ENCODE measurements at regions not wholly inside any gene's neighbourhood (a gene's known extent, or its start where the extent isn't known, plus 50 kb on each side); places are given as distances from the start of the nearest gene placed in this dataset.
"Not testable (repeated sequence)": the region's sequence is repeated elsewhere in the genome, so short reads cannot be mapped to it uniquely, and the experiment has no call there.

GRCh38 chr6:78365473-78365872 is 501.9 kb upstream of the IRAK1BP1 start:
- Mint-ChIP-seq H3K4me3 (no peak overlapping the region), H3K27ac (no peak overlapping the region), H3K9me3 (no peaks in the 10 kb centered on the region), H3K27me3 (ENCODE audit: insufficient read depth) (no peaks in the 10 kb centered on the region), H3K36me3 (ENCODE audit: low read depth) (no peaks in the 10 kb centered on the region), H3K4me1 (ENCODE audit: low read depth) (no peaks in the 10 kb centered on the region)
- no peak for DNase-seq (ENCODE audit: low spot score)
- intact Hi-C loops (cut with micrococcal nuclease), result no loop called here

DNA sequence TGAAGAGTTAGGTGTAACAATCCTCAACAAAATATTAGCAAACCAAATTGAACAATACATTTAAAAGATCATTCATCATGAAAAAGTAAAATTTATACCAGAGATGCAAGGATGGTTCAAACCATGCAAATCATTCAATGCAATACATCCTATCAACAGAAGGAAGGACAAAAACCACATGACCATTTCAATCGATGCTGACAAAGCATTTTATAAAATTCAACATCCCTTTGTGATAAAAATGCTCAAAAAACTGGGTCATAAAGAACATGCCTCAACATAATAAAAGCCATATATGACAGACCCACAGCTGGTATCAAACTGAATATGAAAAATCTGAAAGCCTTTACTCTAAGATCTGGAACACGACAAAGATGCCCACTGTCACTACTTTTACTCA is 490.3 kb upstream of the IRAK1BP1 start:
- Mint-ChIP-seq H3K27me3 (ENCODE audit: insufficient read depth) (no peaks in the 10 kb centered on the region), H3K27ac (no peak overlapping the region), H3K36me3 (ENCODE audit: low read depth) (no peaks in the 10 kb centered on the region), H3K4me3 (no peak overlapping the region), H3K4me1 (ENCODE audit: low read depth) (no peaks in the 10 kb centered on the region), H3K9me3 (peaks cover 20% of the 10 kb centered on the region)
- intact Hi-C loops (cut with micrococcal nuclease), result no loop called here
- DNase-seq (ENCODE audit: low spot score), result no peak

GRCh38 chr6:78379982-78380381 is 487.4 kb upstream of the IRAK1BP1 start:
- no peak overlapping the region for H3K4me3 Mint-ChIP-seq
- DNase-seq (ENCODE audit: low spot score), result no peak
- H3K27me3 Mint-ChIP-seq (ENCODE audit: insufficient read depth), result no peaks in the 10 kb centered on the region
- peaks cover 11% of the 10 kb centered on the region for H3K9me3 Mint-ChIP-seq
- intact Hi-C loops (cut with micrococcal nuclease), result no loop called here
- no peaks in the 10 kb centered on the region for H3K36me3 Mint-ChIP-seq (ENCODE audit: low read depth)
- no peaks in the 10 kb centered on the region for H3K4me1 Mint-ChIP-seq (ENCODE audit: low read depth)
- no peak overlapping the region for H3K27ac Mint-ChIP-seq

DNA sequence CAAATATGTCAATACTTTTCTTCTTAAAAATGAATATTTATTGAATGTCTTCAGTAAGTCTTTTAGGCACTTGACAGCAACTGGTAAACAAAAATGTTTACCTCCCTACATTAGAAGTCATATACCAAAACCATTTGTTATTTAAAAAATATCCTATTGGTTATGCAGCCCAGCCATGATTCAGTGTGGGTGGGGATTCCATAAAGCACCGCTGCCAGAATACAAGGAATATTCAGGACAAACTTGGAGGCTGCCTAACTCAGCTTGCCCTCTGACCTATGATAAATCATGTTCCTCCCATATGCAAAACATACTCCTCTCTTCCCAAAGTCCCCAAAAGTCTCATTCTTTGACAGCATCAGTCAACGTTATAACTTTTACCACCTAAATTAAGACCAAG is 486.8 kb upstream of the IRAK1BP1 start:
- DNase-seq (ENCODE audit: low spot score), result no peak
- H3K27me3 Mint-ChIP-seq (ENCODE audit: insufficient read depth), result no peaks in the 10 kb centered on the region
- intact Hi-C loops (cut with micrococcal nuclease), result no loop called here
- H3K4me1 Mint-ChIP-seq (ENCODE audit: low read depth), result no peaks in the 10 kb centered on the region
- H3K27ac Mint-ChIP-seq, result no peak overlapping the region
- H3K4me3 Mint-ChIP-seq, result no peak overlapping the region
- peaks cover 14% of the 10 kb centered on the region for H3K9me3 Mint-ChIP-seq
- H3K36me3 Mint-ChIP-seq (ENCODE audit: low read depth), result no peaks in the 10 kb centered on the region

- Mint-ChIP-seq H3K27me3 (ENCODE audit: insufficient read depth) (no peaks in the 10 kb centered on the region), H3K9me3 (peaks cover 15% of the 10 kb centered on the region)
These were observed 483.4 kb upstream of the IRAK1BP1 start for GRCh38 chr6:78383968-78384367.

GRCh38 chr6:78386854-78387253 is 480.5 kb upstream of the IRAK1BP1 start:
- H3K27ac Mint-ChIP-seq; H3K27me3 Mint-ChIP-seq (ENCODE audit: insufficient read depth); intact Hi-C loops (cut with micrococcal nuclease); H3K4me3 Mint-ChIP-seq; H3K4me1 Mint-ChIP-seq (ENCODE audit: low read depth); H3K36me3 Mint-ChIP-seq (ENCODE audit: low read depth); DNase-seq (ENCODE audit: low spot score): not testable (repeated sequence)
- H3K9me3 Mint-ChIP-seq, result peaks cover 25% of the 10 kb centered on the region

More at GRCh38 chr6:78383968-78384367, 483.4 kb upstream of the IRAK1BP1 start:
- Mint-ChIP-seq H3K36me3 (ENCODE audit: low read depth) (no peaks in the 10 kb centered on the region), H3K4me1 (ENCODE audit: low read depth) (no peaks in the 10 kb centered on the region), H3K27ac (no peak overlapping the region), H3K4me3 (no peak overlapping the region)
- DNase-seq (ENCODE audit: low spot score), result no peak
- intact Hi-C loops (cut with micrococcal nuclease), result no loop called here

DNA sequence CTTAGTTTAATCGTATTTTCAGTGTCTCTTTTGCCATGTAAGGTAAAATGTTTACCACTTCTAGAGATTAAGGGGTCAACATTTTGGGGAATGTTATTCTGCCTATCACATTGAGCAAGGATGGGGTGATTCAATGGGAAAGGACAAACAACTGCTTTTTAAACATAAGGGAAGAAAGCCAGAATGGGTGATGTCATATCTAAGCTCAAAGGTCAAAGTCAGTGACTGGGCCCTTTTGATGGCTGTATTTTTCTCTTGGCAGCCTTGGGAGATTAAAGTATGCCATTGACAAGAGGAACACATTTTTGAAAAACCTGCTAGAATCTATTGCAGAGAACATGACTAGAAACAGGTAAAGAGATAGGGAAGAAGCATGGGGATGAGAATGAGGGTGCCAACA is 477.3 kb upstream of the IRAK1BP1 start:
- Mint-ChIP-seq H3K36me3 (ENCODE audit: low read depth) (no peaks in the 10 kb centered on the region), H3K4me1 (ENCODE audit: low read depth) (no peaks in the 10 kb centered on the region), H3K27ac (no peak overlapping the region), H3K4me3 (no peak overlapping the region), H3K9me3 (peaks cover 21% of the 10 kb centered on the region), H3K27me3 (ENCODE audit: insufficient read depth) (no peaks in the 10 kb centered on the region)
- no peak for DNase-seq (ENCODE audit: low spot score)
- intact Hi-C loops (cut with micrococcal nuclease), result no loop called here

GRCh38 chr6:78397499-78397898 is 469.9 kb upstream of the IRAK1BP1 start:
- no peaks in the 10 kb centered on the region for H3K27me3 Mint-ChIP-seq (ENCODE audit: insufficient read depth)
- H3K36me3 Mint-ChIP-seq (ENCODE audit: low read depth), result no peaks in the 10 kb centered on the region
- peaks cover 4% of the 10 kb centered on the region for H3K9me3 Mint-ChIP-seq
- H3K27ac Mint-ChIP-seq, result no peak overlapping the region
- H3K4me1 Mint-ChIP-seq (ENCODE audit: low read depth), result no peaks in the 10 kb centered on the region
- intact Hi-C loops (cut with micrococcal nuclease), result no loop called here
- no peak overlapping the region for H3K4me3 Mint-ChIP-seq
- no peak for DNase-seq (ENCODE audit: low spot score)

DNA sequence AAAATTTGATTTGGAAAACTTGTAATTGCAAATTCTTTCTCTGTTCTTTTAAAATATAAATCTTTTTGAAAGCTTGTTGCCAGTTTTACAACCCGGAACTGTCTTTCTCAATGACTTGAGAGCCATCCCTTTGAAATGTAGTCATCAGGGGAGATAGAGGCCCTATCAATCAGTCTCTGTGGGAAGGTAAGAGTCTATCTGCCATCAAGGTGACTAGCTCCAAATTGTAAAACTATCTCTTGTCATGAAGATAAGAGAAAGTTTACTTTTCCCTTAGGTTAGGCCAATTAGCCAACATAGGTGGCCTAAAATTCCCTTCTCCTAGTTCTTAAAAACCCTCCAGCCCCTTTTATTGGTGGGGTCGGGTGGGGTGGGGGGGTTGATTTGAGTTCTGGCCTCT is 469.1 kb upstream of the IRAK1BP1 start:
- H3K27me3 Mint-ChIP-seq (ENCODE audit: insufficient read depth), result no peaks in the 10 kb centered on the region
- no peaks in the 10 kb centered on the region for H3K4me1 Mint-ChIP-seq (ENCODE audit: low read depth)
- H3K4me3 Mint-ChIP-seq, result no peak overlapping the region
- peaks cover 4% of the 10 kb centered on the region for H3K9me3 Mint-ChIP-seq
- no peak for DNase-seq (ENCODE audit: low spot score)
- H3K36me3 Mint-ChIP-seq (ENCODE audit: low read depth), result no peaks in the 10 kb centered on the region
- intact Hi-C loops (cut with micrococcal nuclease), result no loop called here
- H3K27ac Mint-ChIP-seq, result no peak overlapping the region

- intact Hi-C loops (cut with micrococcal nuclease), result no loop called here
- no peaks in the 10 kb centered on the region for H3K36me3 Mint-ChIP-seq (ENCODE audit: low read depth)
- no peak for DNase-seq (ENCODE audit: low spot score)
- H3K27me3 Mint-ChIP-seq (ENCODE audit: insufficient read depth), result no peaks in the 10 kb centered on the region
- peaks cover 14% of the 10 kb centered on the region for H3K9me3 Mint-ChIP-seq
- H3K4me1 Mint-ChIP-seq (ENCODE audit: low read depth), result no peaks in the 10 kb centered on the region
- no peak overlapping the region for H3K27ac Mint-ChIP-seq
- no peak overlapping the region for H3K4me3 Mint-ChIP-seq
These were observed 467.3 kb upstream of the IRAK1BP1 start for GRCh38 chr6:78400076-78400475.

GRCh38 chr6:78427386-78427785 is 440.0 kb upstream of the IRAK1BP1 start:
- no peak overlapping the region for H3K27ac Mint-ChIP-seq
- no peaks in the 10 kb centered on the region for H3K36me3 Mint-ChIP-seq (ENCODE audit: low read depth)
- no peak overlapping the region for H3K4me3 Mint-ChIP-seq
- no peak for DNase-seq (ENCODE audit: low spot score)
- peaks cover 6% of the 10 kb centered on the region for H3K9me3 Mint-ChIP-seq
- H3K27me3 Mint-ChIP-seq (ENCODE audit: insufficient read depth), result no peaks in the 10 kb centered on the region
- H3K4me1 Mint-ChIP-seq (ENCODE audit: low read depth), result no peaks in the 10 kb centered on the region
- intact Hi-C loops (cut with micrococcal nuclease), result no loop called here

GRCh38 chr6:78430521-78430920 is 436.8 kb upstream of the IRAK1BP1 start:
- no peaks in the 10 kb centered on the region for H3K36me3 Mint-ChIP-seq (ENCODE audit: low read depth)
- no peaks in the 10 kb centered on the region for H3K4me1 Mint-ChIP-seq (ENCODE audit: low read depth)
- H3K27ac Mint-ChIP-seq, result no peak overlapping the region
- no peaks in the 10 kb centered on the region for H3K27me3 Mint-ChIP-seq (ENCODE audit: insufficient read depth)
- H3K9me3 Mint-ChIP-seq, result no peaks in the 10 kb centered on the region
- intact Hi-C loops (cut with micrococcal nuclease), result no loop called here
- DNase-seq (ENCODE audit: low spot score), result no peak
- H3K4me3 Mint-ChIP-seq, result no peak overlapping the region

GRCh38 chr6:78435671-78436070 is 431.7 kb upstream of the IRAK1BP1 start:
- Mint-ChIP-seq H3K27me3 (ENCODE audit: insufficient read depth) (no peaks in the 10 kb centered on the region), H3K4me1 (ENCODE audit: low read depth) (no peaks in the 10 kb centered on the region), H3K36me3 (ENCODE audit: low read depth) (no peaks in the 10 kb centered on the region), H3K27ac (no peak overlapping the region), H3K9me3 (no peaks in the 10 kb centered on the region), H3K4me3 (no peak overlapping the region)
- intact Hi-C loops (cut with micrococcal nuclease), result no loop called here
- DNase-seq (ENCODE audit: low spot score), result no peak

DNA sequence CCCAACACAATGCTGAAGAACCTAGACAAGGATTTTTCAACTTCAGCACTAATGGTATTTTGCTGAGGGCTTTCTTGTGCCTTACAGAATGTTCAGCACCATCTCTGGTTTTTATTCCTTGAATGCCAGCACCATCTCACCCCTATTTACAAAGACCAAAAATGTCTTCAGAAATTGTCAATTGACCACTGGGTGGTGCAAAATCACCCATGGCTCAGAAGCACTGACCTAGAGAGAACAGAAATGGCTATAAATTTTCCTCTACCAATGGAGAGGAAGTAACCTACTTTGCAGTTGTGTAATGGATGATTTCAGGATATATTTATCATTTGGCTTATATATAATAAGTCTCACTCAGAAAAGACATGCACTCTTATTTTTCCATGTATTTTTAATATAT is 431.0 kb upstream of the IRAK1BP1 start:
- Mint-ChIP-seq H3K4me1 (ENCODE audit: low read depth) (no peaks in the 10 kb centered on the region), H3K4me3 (no peak overlapping the region), H3K36me3 (ENCODE audit: low read depth) (no peaks in the 10 kb centered on the region), H3K27ac (no peak overlapping the region), H3K27me3 (ENCODE audit: insufficient read depth) (no peaks in the 10 kb centered on the region), H3K9me3 (no peaks in the 10 kb centered on the region)
- DNase-seq (ENCODE audit: low spot score), result no peak
- intact Hi-C loops (cut with micrococcal nuclease), result no loop called here
